Activated naive CD8-positive, alpha-beta T cell treated with anti-CD3 and anti-CD28 coated beads, Interleukin-2, amount 10 ng/mL, durations not matched to agents 7 days and 5 days (primary cell): ENCODE measurements at regions not wholly inside any gene's neighbourhood (a gene's known extent, or its start where the extent isn't known, plus 50 kb on each side); places are given as distances from the start of the nearest gene placed in this dataset.
A peak's percentile ranks its signal among the peaks of the same experiment; 100 is the strongest.

Source experiments
- ATAC-seq: fragments of 150-1000 bp; cut with Tn5 transposase; one replicate; pipeline ENCODE4 v1.10.0; 2021; ENCODE audit warnings: low read depth, moderate library complexity
- POLR2A ChIA-PET: fragments of 350-600 bp; sonication (Branson Sonifier 250); formaldehyde crosslinking; loops from one replicate; lab custom pipeline; 2021; ENCODE audit warnings: antibody characterized with exemption; lab: Charles Lee
- DNase-seq: peaks from one replicate; pipeline ENCODE4 v3.0.0; 2021
- H3K27ac Mint-ChIP-seq: one replicate; pipeline ENCODE4 v1.8.0; 2022; ENCODE audit warnings: mild to moderate bottlenecking, mixed read lengths
- H3K27me3 Mint-ChIP-seq: one replicate; pipeline ENCODE4 v1.8.0; 2022; ENCODE audit warnings: mild to moderate bottlenecking, moderate library complexity, mixed read lengths
- H3K36me3 Mint-ChIP-seq: one replicate; pipeline ENCODE4 v1.8.0; 2021; ENCODE audit warnings: mild to moderate bottlenecking, mixed read lengths
- H3K4me1 Mint-ChIP-seq: one replicate; pipeline ENCODE4 v1.8.0; 2021; ENCODE audit warnings: mixed read lengths
- H3K4me3 Mint-ChIP-seq: one replicate; pipeline ENCODE4 v1.8.0; 2022; ENCODE audit warnings: mild to moderate bottlenecking, moderate library complexity, mixed read lengths
- H3K9me3 Mint-ChIP-seq: one replicate; pipeline ENCODE4 v1.8.0; 2021; ENCODE audit warnings: mixed read lengths

DNA sequence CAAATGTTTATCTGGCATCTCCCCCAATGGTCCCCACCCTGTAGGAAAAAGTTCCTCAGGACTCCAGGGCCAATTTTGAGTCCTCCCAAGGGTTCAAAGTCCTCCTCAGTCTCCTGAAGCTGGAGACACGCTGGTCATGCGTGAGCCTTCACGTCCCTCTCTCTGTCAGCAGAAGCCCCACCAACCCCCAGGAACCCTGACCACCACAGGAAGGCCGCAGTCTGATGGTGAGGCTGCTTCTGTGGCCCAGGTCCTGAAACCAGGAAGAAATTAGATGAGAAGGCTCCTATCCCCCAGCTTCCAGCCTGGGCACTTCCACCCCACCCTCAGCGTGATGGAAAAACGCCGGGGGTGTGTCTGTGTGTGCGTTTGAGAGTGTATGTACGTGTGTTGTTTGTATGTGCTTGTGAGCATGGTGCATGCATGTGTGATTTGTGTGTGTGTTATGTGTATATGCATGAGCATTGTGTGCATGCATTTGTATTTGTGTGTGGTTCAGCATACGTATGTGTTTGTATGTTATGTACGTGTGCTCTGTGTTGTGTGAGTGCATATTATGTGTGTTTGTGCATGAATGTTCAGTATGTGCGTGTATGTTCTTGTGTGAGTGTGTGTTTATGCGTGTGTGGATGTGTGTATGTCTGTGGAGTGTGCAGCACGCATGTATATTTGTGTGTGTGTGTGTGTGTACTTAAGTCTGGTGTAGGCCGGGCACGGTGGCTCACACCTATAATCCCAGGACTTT is 92.5 kb downstream of the SIK1 start:
- Mint-ChIP-seq H3K27me3 (peaks cover 4% of the 10 kb centered on the region), H3K36me3 (peaks cover 10% of the 10 kb centered on the region), H3K27ac (no peak overlapping the region), H3K4me1 (peaks cover 31% of the 10 kb centered on the region), H3K4me3 (no peak overlapping the region), H3K9me3 (peaks cover 20% of the 10 kb centered on the region)
- ATAC-seq (no peak), DNase-seq (no peak)
- POLR2A ChIA-PET: no interaction called here

DNA sequence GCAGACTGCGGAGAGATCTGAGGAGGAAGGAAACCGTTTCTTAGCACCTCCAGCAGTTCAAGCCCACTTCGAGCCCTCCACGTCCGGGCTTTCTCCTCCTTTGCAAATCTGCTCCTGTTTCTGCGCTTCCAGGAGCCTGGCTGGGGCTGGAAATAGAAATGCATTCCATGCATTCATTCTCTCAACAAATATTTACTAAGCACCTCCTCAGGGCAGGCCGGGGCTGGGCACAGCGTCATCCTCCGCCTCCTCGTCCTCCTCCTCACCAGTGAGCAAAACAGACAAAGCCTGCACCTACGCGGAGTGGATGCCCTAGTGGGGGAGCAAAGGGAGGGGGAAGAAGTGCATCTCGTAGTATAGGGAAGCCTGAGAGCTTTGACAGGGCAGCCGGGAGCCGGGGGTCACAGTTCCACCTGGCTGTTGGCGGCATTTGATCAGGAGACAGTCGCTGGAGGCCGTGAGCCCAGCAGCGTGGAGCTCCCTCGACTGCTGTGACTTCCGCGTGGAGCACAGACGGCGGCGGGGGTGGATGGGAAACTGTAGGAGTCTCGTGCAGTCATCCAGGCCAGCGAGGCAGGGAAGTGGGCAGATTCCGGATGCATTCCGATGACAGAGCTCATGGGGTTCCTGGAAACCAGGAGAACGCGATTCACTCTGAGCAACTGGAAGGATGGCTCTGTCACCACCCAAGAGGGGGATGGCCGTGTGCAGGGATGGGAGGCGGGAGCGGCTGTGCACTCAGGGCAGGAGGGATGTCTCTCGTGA is 93.5 kb downstream of the SIK1 start:
- peaks cover 2% of the 10 kb centered on the region for H3K27me3 Mint-ChIP-seq
- no peak overlapping the region for H3K4me3 Mint-ChIP-seq
- DNase-seq: no peak
- no peak overlapping the region for H3K27ac Mint-ChIP-seq
- peaks cover 20% of the 10 kb centered on the region for H3K9me3 Mint-ChIP-seq
- peaks cover 10% of the 10 kb centered on the region for H3K36me3 Mint-ChIP-seq
- peaks cover 27% of the 10 kb centered on the region for H3K4me1 Mint-ChIP-seq
- ATAC-seq: no peak
- POLR2A ChIA-PET: no interaction called here

DNA sequence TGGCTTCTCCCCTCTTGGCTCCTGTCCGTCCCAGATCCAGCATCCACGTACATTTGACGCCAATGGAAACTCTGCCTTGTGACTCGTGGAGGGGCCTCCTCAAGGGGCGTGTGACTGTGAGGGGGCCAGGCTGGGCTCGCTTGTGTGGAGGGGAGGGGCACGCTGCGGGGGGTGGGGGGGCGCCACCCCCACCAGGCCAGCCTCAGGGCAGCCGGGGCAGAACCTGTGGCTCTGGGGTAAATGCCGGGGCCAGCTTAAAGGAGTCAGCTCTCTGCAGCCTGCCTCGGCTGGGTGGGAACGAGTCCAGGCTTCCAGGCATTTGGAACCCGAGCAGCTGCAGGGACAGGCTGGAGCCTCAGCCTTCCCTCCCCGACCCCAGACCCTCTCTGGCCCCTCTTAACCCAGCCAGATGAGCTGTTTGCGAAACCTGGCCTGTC is 94.1 kb downstream of the SIK1 start:
- ATAC-seq: no peak
- H3K4me3 Mint-ChIP-seq: no peak overlapping the region
- POLR2A ChIA-PET: no interaction called here
- peaks cover 28% of the 10 kb centered on the region for H3K4me1 Mint-ChIP-seq
- peak overlapping the region; percentile 4 for H3K27ac Mint-ChIP-seq
- H3K36me3 Mint-ChIP-seq: peaks cover 10% of the 10 kb centered on the region
- peaks cover 2% of the 10 kb centered on the region for H3K27me3 Mint-ChIP-seq
- DNase-seq: no peak
- peaks cover 19% of the 10 kb centered on the region for H3K9me3 Mint-ChIP-seq

DNA sequence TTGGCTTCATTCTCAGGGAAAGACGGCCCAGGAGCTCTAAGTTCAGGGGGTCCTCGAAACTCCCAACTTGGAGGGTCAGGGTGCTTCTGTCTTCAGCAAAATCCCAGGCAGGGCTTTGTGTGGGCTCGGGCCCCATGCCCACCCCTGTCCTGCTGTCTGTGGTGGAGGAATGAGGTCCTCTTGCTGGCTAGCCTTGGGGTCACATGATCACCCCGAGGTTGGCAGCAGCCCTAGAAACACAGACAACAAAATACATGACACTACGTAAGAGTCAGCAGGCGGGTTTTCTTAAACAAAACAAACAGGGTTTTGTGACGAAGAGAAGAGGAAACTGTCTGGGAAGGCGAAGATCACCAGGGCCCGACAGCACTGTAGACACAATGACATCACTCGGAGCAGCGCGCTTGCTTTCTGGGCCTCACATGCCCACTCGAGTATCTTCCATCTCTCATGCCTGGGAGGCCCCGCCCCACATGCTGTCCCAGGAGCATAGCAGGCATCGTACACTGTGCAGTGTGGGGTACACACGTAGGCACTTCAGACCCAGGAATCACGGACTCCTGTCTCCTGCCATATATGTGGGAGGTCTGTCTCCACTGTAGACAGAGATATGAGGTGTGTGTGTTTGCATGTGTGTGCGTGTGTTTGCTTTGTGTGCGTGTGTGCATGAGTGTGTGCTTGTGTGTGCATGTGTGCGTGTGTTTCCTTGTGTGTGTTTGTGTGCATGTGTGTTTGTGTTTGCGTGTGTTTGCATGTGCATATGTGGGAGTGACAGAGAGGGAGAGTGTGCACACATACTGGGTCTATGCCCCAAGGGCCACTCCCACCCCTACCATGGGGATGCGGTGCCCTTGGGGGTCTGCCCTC is 94.7 kb downstream of the SIK1 start:
- Mint-ChIP-seq H3K4me3 (no peak overlapping the region), H3K27ac (peak overlapping the region; percentile 4), H3K9me3 (peaks cover 13% of the 10 kb centered on the region), H3K36me3 (peaks cover 4% of the 10 kb centered on the region), H3K4me1 (peaks cover 21% of the 10 kb centered on the region), H3K27me3 (no peaks in the 10 kb centered on the region)
- DNase-seq (no peak), ATAC-seq (no peak)
- POLR2A ChIA-PET: no interaction called here

DNA sequence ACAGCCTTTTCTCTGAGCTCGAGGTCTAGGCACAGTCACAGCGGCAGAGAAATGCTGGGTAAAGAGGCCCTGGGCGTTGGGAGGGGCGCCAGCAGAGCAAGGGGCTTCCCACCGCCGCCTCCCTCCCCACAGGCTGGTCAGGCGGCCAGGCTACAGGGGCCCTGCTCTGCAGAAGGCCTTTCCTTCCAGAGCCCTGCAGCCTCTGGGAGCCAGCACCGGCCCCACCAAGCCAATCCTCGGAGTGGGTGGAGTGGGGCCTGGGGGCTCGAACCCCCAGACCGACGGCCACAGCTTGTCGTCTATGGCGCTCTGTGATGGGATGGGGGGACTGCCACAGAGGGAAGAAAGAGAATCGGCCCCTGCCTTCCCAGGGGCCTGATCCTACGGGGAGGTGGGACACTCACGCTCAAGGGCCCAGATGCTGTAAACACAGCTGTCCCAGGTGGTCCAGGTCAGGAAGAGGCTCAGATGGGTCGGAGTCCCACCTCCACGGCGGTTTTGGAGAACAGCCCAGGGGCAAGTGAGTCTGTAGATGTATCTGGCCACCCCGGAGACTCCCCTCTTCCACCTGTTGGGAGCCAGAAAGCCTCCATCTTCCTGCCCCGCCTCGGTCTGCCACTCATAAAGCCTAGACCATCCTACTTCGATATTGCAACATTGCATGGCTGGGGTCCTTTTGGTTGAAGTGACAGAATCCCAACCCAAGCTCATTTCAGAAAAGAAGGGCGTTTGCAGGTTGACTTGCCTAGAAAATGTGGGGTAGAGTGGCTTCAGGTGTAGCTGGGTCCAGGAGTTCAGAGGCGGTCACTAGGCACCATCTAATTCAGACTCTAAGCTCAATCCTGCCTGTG is 95.6 kb downstream of the SIK1 start:
- DNase-seq: no peak

DNA sequence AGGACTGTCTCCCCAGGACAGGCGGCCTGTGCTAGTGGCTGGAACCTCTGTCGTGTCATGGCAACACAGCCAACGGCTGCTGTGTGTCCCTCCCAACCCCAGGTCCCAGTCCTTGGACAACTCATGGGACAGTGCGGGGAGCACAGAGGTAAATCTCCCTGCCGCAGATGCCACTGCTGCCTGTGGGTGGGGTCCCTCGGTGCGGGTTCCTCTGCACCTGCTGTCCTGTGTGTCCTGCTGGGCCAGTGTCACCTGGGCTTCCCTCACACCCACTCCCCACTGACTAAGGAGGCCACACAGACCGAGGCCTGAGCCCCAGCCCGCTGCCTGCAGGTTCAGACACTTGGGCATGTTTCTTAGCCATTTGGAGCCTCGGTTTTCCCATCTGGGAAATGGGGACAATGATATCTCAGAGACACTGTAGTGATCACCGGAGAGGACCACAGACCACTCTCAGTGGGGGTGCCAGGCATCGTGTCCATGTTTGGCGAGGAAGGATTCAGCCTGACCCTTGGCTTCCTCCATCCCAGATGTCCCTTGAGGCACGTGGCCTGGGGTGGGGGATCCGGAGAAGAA is 96.5 kb downstream of the SIK1 start:
- DNase-seq (no peak), ATAC-seq (no peak)
- Mint-ChIP-seq H3K4me3 (no peak overlapping the region), H3K27ac (no peak overlapping the region), H3K27me3 (no peaks in the 10 kb centered on the region), H3K4me1 (peaks cover 24% of the 10 kb centered on the region), H3K36me3 (peaks cover 2% of the 10 kb centered on the region), H3K9me3 (peaks cover 5% of the 10 kb centered on the region)
- POLR2A ChIA-PET: no interaction called here

More for the DNA sequence above, 95.6 kb downstream of the SIK1 start:
- Mint-ChIP-seq H3K36me3 (peaks cover 4% of the 10 kb centered on the region), H3K4me3 (no peak overlapping the region), H3K4me1 (peaks cover 22% of the 10 kb centered on the region), H3K27me3 (no peaks in the 10 kb centered on the region), H3K27ac (no peak overlapping the region), H3K9me3 (peaks cover 9% of the 10 kb centered on the region)
- no peak for ATAC-seq
- POLR2A ChIA-PET: no interaction called here

DNA sequence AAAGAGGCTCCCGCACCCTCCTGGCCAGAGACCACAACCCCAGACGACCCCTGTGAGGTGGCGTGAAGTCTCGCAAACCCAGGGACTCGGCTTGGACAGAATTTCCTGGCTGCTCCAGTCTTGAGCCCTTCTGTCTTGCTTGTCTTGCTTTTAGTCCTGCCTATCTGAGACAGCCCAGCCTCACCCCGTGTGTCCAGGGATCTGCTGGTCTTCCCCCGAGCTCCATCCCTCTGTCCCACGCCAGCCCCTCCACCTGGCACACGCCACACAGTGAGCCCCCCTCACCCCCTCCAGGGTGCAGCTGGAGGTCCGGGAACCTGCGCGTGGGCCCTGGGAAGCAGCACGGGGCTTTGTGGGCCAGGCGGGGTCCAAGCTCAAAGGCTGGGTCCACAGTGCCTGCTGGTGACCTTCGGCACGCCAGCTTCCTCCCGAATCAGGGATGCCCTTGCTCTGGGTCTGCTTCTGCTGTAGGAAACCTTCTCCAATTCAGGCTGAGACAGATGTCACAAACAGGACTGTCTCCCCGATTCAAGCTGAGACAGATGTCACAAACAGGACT is 97.1 kb downstream of the SIK1 start:
- peaks cover 2% of the 10 kb centered on the region for H3K36me3 Mint-ChIP-seq
- POLR2A ChIA-PET: interaction anchor here (1.0 kb wide), 1 partner anchor 11 kb away, joined by 3 read pairs; no protein-coding TSS in a partner anchor
- ATAC-seq (no peak), DNase-seq (no peak)
- H3K27ac Mint-ChIP-seq: no peak overlapping the region
- no peaks in the 10 kb centered on the region for H3K27me3 Mint-ChIP-seq
- peaks cover 25% of the 10 kb centered on the region for H3K4me1 Mint-ChIP-seq
- H3K4me3 Mint-ChIP-seq: no peak overlapping the region
- peaks cover 2% of the 10 kb centered on the region for H3K9me3 Mint-ChIP-seq

DNA sequence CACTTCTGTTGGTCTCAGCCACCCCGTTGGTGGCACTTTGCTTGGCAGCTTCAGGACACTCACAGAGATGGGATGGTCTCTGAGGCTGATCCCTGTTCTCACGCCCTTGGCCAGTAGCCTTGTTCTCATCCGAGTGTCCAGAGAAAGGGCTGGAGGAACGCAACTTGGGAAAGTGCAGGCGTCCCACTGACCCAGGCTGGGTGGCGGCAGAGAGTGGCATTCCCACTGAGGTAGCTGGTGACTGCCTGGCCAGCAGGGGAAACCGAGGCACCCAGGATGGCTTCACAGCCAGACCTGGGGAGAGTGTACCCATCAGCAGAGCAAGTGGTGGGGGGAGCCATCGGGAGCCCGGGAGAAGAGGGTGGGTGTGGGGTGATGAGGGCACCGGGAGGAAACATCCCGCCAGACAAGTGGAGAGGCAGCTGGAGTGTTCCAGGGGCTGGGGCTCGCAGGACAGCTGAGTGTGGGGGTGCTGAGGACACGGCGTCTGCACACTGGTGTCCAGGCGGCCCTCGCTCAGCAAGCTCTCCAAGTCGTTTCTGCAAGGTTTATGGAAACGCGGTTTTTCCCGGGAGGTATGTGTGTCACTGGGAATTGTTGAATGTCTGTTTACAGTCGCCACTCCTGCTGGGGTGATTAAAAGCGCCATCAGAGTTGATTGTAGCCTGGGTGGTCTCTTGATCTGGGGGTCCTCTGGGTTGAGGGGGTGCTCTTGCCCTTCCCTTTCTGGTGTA is 97.8 kb downstream of the SIK1 start:
- Mint-ChIP-seq H3K27ac (no peak overlapping the region), H3K27me3 (no peaks in the 10 kb centered on the region), H3K9me3 (no peaks in the 10 kb centered on the region), H3K4me1 (peaks cover 20% of the 10 kb centered on the region), H3K36me3 (no peaks in the 10 kb centered on the region), H3K4me3 (no peak overlapping the region)
- DNase-seq: no peak
- POLR2A ChIA-PET: interaction anchor here (1.0 kb wide), 1 partner anchor 10 kb away, joined by 3 read pairs; no protein-coding TSS in a partner anchor
- no peak for ATAC-seq

DNA sequence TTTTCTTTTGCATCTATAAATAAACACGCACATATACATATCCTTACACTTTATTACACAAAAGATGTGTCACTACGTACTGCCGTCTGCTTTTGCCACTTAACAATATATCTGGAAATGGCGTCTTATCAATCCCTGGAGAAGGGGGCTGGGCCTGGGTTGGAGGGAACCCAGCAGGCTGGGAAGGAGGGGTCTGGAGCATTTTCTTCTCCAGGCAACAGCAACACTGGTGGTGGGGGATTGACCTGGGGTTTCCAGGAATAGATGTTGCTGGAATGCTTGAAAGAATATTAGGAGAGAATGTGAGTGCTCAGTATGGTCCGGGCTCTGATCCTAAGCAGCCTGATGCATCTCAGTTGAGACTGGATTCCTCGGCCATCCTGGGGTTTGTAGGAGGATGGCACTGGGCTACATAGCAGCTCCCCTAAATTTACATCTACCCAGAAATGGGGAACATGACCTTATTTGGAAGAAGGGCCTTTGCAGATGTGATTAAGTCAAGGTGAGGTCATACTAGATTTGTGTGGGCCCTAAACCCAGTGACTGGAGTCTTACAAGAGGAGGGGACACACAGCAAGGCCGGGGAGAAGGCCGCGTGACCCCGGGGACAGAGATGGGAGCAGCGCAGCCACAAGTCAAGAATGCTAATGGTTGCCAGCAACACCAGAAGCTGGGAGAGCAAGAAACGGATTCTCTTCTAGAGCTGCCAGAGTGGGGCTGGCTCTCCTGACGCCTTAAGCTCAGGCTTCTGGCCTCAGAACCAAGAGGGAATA is 98.6 kb downstream of the SIK1 start:
- POLR2A ChIA-PET: interaction anchor here (0.7 to 1.0 kb wide), 2 partner anchors 9 to 354 kb away, joined by 3 read pairs; no protein-coding TSS in a partner anchor
- H3K27ac Mint-ChIP-seq: no peak overlapping the region
- H3K4me1 Mint-ChIP-seq: peaks cover 20% of the 10 kb centered on the region
- H3K4me3 Mint-ChIP-seq: no peak overlapping the region
- no peaks in the 10 kb centered on the region for H3K9me3 Mint-ChIP-seq
- no peak for ATAC-seq
- H3K27me3 Mint-ChIP-seq: no peaks in the 10 kb centered on the region
- no peaks in the 10 kb centered on the region for H3K36me3 Mint-ChIP-seq
- DNase-seq: no peak

DNA sequence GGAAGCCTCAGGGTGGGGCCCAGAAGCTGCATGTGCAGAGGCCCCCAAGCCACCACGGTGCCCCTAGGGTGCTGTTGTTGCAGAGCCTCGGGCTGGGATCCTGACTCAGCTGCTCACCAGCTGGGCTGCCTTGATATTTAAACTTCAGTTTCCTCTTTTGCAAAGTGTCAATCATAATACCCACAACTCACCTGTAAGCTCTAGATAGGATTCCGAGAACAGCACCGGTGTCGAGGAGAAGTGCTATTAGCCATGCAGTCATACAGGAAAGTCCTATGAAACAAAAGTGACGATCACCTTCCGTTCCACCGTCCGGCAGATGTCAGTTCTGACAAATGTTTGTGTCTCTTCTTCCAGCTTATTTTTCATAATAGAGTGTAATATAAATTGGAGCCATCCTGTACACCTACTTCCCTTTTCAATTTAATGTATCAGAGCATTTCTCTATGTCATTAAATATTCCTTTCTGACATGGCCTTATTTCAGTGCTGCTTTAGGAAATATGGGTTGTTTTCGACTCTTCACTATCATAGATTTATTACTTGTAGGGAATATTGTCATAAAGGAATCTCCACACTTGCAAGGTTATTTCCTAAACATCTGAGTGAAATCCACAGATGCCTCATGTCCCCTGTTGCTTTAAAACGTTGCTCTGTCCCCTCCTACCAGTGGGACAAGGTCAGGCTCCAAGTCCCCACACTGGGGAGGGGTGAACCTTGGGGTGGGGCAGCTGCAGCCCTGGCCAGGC is 100.8 kb downstream of the SIK1 start:
- H3K36me3 Mint-ChIP-seq: no peaks in the 10 kb centered on the region
- H3K4me1 Mint-ChIP-seq: peaks cover 16% of the 10 kb centered on the region
- no peaks in the 10 kb centered on the region for H3K27me3 Mint-ChIP-seq
- no peaks in the 10 kb centered on the region for H3K9me3 Mint-ChIP-seq
- ATAC-seq (peak; percentile 86), DNase-seq (no peak)
- peak overlapping the region; percentile 26 for H3K4me3 Mint-ChIP-seq
- peak overlapping the region; percentile 76 for H3K27ac Mint-ChIP-seq
- POLR2A ChIA-PET: interaction anchor here (0.7 to 1.2 kb wide), 3 partner anchors 13 to 37 kb away, joined by 3 read pairs; no protein-coding TSS in a partner anchor
